Skeletal muscle cell (primary cell): ENCODE measurements at regions not wholly inside any gene's neighbourhood (a gene's known extent, or its start where the extent isn't known, plus 50 kb on each side); places are given as distances from the start of the nearest gene placed in this dataset.
"Not testable (repeated sequence)": the region's sequence is repeated elsewhere in the genome, so short reads cannot be mapped to it uniquely, and the experiment has no call there.

Source experiments
- DNase-seq: peaks from one replicate; pipeline ENCODE4 v3.0.0-alpha.2; 2010; ENCODE audit warnings: low read depth
- H3K4me3 ChIP-seq: 2 replicates; pipeline ENCODE4 v1.5.1; 2011; ENCODE audit warnings: low read depth, mild to moderate bottlenecking, control low read depth, low read length, moderate library complexity

GRCh38 chr3:51588724-51589123 lies 50.2 kb downstream of the RAD54L2 start:
- no peak overlapping the region for H3K4me3 ChIP-seq
- no peak for DNase-seq

GRCh38 chr3:51591231-51591630 lies 52.7 kb downstream of the RAD54L2 start:
- H3K4me3 ChIP-seq: no peak overlapping the region
- peak; percentile 19 for DNase-seq

- H3K4me3 ChIP-seq: no peak overlapping the region
- no peak for DNase-seq
Observed at GRCh38 chr3:51593697-51594096, 55.2 kb downstream of the RAD54L2 start.

- H3K4me3 ChIP-seq, DNase-seq: not testable (repeated sequence)
Observed at GRCh38 chr3:51599638-51600037, 61.1 kb downstream of the RAD54L2 start.

- DNase-seq: no peak
- H3K4me3 ChIP-seq: no peak overlapping the region
Observed at GRCh38 chr3:51604212-51604611, 65.7 kb downstream of the RAD54L2 start.

- H3K4me3 ChIP-seq: no peak overlapping the region
- DNase-seq: no peak
Observed at GRCh38 chr3:51605938-51606337, 65.1 kb upstream of the TEX264 start.

- not testable (repeated sequence) for H3K4me3 ChIP-seq
Observed at GRCh38 chr3:51606871-51607270, 64.2 kb upstream of the TEX264 start.

GRCh38 chr3:51607591-51608325 lies 63.3 kb upstream of the TEX264 start:
- H3K4me3 ChIP-seq, DNase-seq: not testable (repeated sequence)

More at GRCh38 chr3:51606871-51607270, 64.2 kb upstream of the TEX264 start:
- DNase-seq: not testable (repeated sequence)

GRCh38 chr3:51610708-51611107 lies 60.3 kb upstream of the TEX264 start:
- no peak for DNase-seq
- H3K4me3 ChIP-seq: no peak overlapping the region

- H3K4me3 ChIP-seq: no peak overlapping the region
- no peak for DNase-seq
Observed at GRCh38 chr3:51617597-51617996, 53.5 kb upstream of the TEX264 start.

- DNase-seq, H3K4me3 ChIP-seq: not testable (repeated sequence)
Observed at GRCh38 chr3:51618038-51618437, 53.0 kb upstream of the TEX264 start.

- H3K4me3 ChIP-seq: no peak overlapping the region
Observed at GRCh38 chr3:51618496-51618895, 52.6 kb upstream of the TEX264 start.

GRCh38 chr3:51619983-51620382 lies 51.1 kb upstream of the TEX264 start:
- DNase-seq: no peak
- no peak overlapping the region for H3K4me3 ChIP-seq

More at GRCh38 chr3:51618496-51618895, 52.6 kb upstream of the TEX264 start:
- no peak for DNase-seq

- DNase-seq: peak; percentile 29
Observed at GRCh38 chr3:51620543-51620942, 50.5 kb upstream of the TEX264 start.

GRCh38 chr3:51621091-51621892 lies 49.8 kb upstream of the TEX264 start:
- peak; percentile 6 for DNase-seq
- H3K4me3 ChIP-seq: no peak overlapping the region

More at GRCh38 chr3:51620543-51620942, 50.5 kb upstream of the TEX264 start:
- H3K4me3 ChIP-seq: no peak overlapping the region
